ENCODE measurements at regions not wholly inside any gene's neighbourhood (a gene's known extent, or its start where the extent isn't known, plus 50 kb on each side); places are given as distances from the start of the nearest gene placed in this dataset.

DNA sequence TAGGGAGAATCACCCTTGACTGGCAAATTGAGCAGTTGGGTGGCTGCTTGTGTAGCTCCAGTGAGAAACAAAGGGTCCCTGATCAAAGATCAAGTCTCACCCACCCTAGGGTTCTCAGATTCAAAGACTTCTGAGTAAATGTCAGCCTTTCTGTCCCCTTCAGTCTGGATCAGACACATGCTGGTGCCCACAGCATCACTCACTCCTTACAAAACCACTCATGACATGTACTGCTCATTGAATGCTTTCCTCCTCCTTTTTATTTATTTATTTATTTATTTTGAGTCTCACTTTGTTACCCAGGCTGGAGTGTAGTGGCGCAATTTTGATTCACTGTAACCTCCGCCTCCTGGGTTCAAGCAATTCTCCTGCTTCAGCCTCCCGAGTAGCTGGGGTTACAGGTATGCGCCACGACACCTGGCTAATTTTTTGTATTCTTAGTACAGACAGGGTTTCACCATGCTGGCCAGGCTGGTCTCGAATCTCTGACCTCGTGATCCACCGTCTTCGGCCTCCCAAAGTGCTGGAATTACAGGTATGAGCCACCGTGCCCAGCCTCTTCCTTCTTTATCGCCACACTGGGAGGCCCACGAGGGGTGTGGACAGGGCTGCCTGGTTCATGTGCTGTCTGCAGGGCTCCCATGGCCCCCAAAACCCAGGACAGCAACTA, 462.0 kb upstream of the MAF start:
- no peaks in the 10 kb centered on the region for H3K9me3 Mint-ChIP-seq
- H3K27me3 Mint-ChIP-seq: no peaks in the 10 kb centered on the region
- H3K4me1 Mint-ChIP-seq: no peaks in the 10 kb centered on the region
- H3K4me3 Mint-ChIP-seq: no peak overlapping the region
- no peak for DNase-seq
- H3K27ac Mint-ChIP-seq: no peak overlapping the region
- CTCF ChIA-PET: no interaction called here
- no peaks in the 10 kb centered on the region for H3K36me3 Mint-ChIP-seq

- Mint-ChIP-seq H3K4me3 (no peak overlapping the region), H3K27ac (no peak overlapping the region), H3K36me3 (no peaks in the 10 kb centered on the region), H3K4me1 (no peaks in the 10 kb centered on the region), H3K27me3 (no peaks in the 10 kb centered on the region), H3K9me3 (no peaks in the 10 kb centered on the region)
- CTCF ChIA-PET: no interaction called here
- no peak for DNase-seq
Measured at GRCh38 chr16:80060470-80060869, 459.9 kb upstream of the MAF start.

DNA sequence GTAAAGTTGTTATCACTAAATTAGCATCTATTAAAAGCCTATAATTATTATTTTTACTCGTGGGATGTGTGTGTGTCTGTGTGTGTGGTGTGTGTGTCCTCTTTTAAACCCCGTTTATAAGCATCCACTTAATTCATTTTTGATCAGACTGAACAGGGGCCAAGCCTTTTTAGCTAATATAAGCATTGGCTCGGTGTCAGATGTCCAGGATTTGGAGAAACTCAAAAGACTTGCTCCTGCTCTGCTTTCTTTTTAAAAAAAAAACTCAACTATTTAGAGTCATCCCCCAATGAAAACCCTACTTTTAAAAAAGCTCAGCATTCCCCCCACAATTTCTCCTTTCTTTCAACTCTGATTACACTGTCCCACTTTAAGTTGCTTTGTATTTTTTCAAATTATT, 459.3 kb upstream of the MAF start:
- H3K27ac Mint-ChIP-seq: no peak overlapping the region
- H3K9me3 Mint-ChIP-seq: no peaks in the 10 kb centered on the region
- DNase-seq: no peak
- H3K4me3 Mint-ChIP-seq: no peak overlapping the region
- no peaks in the 10 kb centered on the region for H3K36me3 Mint-ChIP-seq
- H3K4me1 Mint-ChIP-seq: no peaks in the 10 kb centered on the region
- H3K27me3 Mint-ChIP-seq: no peaks in the 10 kb centered on the region
- CTCF ChIA-PET: no interaction called here

GRCh38 chr16:80058214-80058613, 457.7 kb upstream of the MAF start:
- no peaks in the 10 kb centered on the region for H3K27me3 Mint-ChIP-seq
- H3K9me3 Mint-ChIP-seq: no peaks in the 10 kb centered on the region
- H3K27ac Mint-ChIP-seq: no peak overlapping the region
- CTCF ChIA-PET: interaction anchor here (0.7 kb wide), 1 partner anchor 356 kb away, joined by 3 read pairs; no protein-coding TSS in a partner anchor
- H3K4me3 Mint-ChIP-seq: no peak overlapping the region
- H3K36me3 Mint-ChIP-seq: no peaks in the 10 kb centered on the region
- no peaks in the 10 kb centered on the region for H3K4me1 Mint-ChIP-seq
- DNase-seq: no peak

DNA sequence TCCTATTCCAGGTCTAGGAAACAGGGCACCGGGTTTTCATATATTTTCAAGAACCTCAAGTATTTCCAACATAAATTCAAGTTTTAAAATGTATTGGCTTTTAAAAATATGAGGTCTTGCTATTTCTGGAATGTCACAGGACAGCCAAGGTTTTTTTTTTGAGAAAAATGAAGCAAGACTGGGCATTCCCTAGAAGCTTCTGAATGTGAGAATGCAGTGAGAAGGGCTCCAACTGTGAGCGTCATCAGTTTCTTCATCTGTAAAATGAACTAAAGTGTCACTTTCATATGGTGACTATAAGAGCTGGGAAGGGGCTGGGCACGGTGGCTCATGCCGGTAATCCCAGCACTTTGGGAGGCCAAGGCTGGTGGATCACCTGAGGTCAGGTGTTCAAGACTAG, 455.8 kb upstream of the MAF start:
- H3K9me3 Mint-ChIP-seq: no peaks in the 10 kb centered on the region
- H3K27me3 Mint-ChIP-seq: no peaks in the 10 kb centered on the region
- no peak overlapping the region for H3K27ac Mint-ChIP-seq
- H3K4me1 Mint-ChIP-seq: no peaks in the 10 kb centered on the region
- no peak for DNase-seq
- H3K36me3 Mint-ChIP-seq: no peaks in the 10 kb centered on the region
- CTCF ChIA-PET: no interaction called here
- no peak overlapping the region for H3K4me3 Mint-ChIP-seq

DNA sequence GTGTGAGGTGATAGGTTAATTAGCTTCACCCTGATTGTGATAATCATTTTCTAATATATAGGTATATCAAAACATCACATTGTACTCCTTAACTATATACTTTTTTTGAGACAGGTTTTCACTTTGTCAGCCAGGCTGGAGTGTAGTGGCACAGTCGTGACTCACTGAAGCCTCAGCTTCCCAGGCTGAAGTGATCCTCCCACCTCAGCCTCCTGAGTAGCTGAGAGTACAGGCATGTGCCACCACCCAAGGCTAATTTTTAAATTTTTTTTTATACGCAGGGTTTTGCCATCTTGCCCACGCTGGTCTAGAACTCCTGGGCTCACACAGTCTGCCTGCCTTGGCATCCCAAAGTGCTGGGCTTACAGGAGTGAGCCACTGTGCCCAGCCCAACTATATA, 455.3 kb upstream of the MAF start:
- no peak overlapping the region for H3K4me3 Mint-ChIP-seq
- DNase-seq: no peak
- CTCF ChIA-PET: no interaction called here
- H3K27me3 Mint-ChIP-seq: no peaks in the 10 kb centered on the region
- no peak overlapping the region for H3K27ac Mint-ChIP-seq
- H3K36me3 Mint-ChIP-seq: no peaks in the 10 kb centered on the region
- no peaks in the 10 kb centered on the region for H3K4me1 Mint-ChIP-seq
- no peaks in the 10 kb centered on the region for H3K9me3 Mint-ChIP-seq

DNA sequence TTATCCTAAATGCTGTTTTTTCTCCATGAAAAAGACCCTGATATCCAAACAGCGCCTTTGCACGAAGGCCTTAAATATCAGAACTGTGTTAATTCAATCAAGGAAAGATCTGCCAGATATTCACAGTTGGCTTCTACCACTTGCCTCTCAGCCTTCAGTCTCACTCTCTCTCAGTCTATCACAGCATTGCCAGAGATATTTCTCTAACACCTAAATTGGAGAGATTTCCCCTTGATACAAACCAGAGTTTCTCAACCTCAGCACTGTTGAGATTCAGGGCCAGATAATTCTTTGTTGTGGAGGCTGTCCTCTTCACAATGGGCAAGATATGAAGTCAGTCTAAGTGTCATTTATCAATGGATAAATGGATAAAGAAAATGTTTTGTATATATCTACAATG, 454.1 kb upstream of the MAF start:
- no peak for DNase-seq
- H3K36me3 Mint-ChIP-seq: no peaks in the 10 kb centered on the region
- no peaks in the 10 kb centered on the region for H3K9me3 Mint-ChIP-seq
- H3K4me1 Mint-ChIP-seq: no peaks in the 10 kb centered on the region
- H3K27ac Mint-ChIP-seq: no peak overlapping the region
- CTCF ChIA-PET: no interaction called here
- H3K4me3 Mint-ChIP-seq: no peak overlapping the region
- no peaks in the 10 kb centered on the region for H3K27me3 Mint-ChIP-seq

GRCh38 chr16:80051040-80051439, 450.5 kb upstream of the MAF start:
- H3K27ac Mint-ChIP-seq: no peak overlapping the region
- no peak for DNase-seq
- no peaks in the 10 kb centered on the region for H3K36me3 Mint-ChIP-seq
- CTCF ChIA-PET: no interaction called here
- no peaks in the 10 kb centered on the region for H3K9me3 Mint-ChIP-seq
- no peaks in the 10 kb centered on the region for H3K4me1 Mint-ChIP-seq
- no peaks in the 10 kb centered on the region for H3K27me3 Mint-ChIP-seq
- H3K4me3 Mint-ChIP-seq: no peak overlapping the region

- DNase-seq: no peak
- Mint-ChIP-seq H3K4me1 (no peaks in the 10 kb centered on the region), H3K4me3 (no peak overlapping the region), H3K9me3 (peaks cover 2% of the 10 kb centered on the region), H3K36me3 (no peaks in the 10 kb centered on the region), H3K27ac (no peak overlapping the region), H3K27me3 (no peaks in the 10 kb centered on the region)
- CTCF ChIA-PET: no interaction called here
Measured at GRCh38 chr16:80048250-80048649, 447.7 kb upstream of the MAF start.

- no peak overlapping the region for H3K4me3 Mint-ChIP-seq
- CTCF ChIA-PET: no interaction called here
- no peak overlapping the region for H3K27ac Mint-ChIP-seq
- H3K36me3 Mint-ChIP-seq: no peaks in the 10 kb centered on the region
- H3K4me1 Mint-ChIP-seq: no peaks in the 10 kb centered on the region
- H3K9me3 Mint-ChIP-seq: peaks cover 4% of the 10 kb centered on the region
- no peaks in the 10 kb centered on the region for H3K27me3 Mint-ChIP-seq
- no peak for DNase-seq
Measured at GRCh38 chr16:80047842-80048241, 447.3 kb upstream of the MAF start.

- DNase-seq: no peak
- Mint-ChIP-seq H3K4me1 (no peaks in the 10 kb centered on the region), H3K27me3 (no peaks in the 10 kb centered on the region), H3K36me3 (no peaks in the 10 kb centered on the region), H3K4me3 (no peak overlapping the region), H3K27ac (no peak overlapping the region), H3K9me3 (peaks cover 4% of the 10 kb centered on the region)
- CTCF ChIA-PET: no interaction called here
Measured at GRCh38 chr16:80046848-80047247, 446.3 kb upstream of the MAF start.

DNA sequence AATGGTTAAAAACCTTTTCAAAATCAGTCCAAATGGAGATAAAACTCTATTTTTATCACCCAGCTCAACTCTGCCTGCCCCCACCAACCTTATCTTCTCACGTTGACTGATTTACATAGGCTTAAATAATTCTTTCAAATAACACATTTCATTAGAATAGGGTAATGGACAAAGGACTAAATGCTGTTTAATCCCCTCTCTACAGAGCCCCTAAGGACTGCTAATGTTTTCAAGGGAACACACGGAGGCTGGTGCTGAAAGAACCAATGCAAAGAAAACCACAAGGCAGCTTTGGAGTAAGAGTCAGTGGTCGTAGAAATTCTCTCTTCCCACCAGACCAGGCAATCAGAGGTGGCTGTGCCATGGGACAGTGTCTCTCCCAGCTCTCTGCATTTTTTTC, 445.7 kb upstream of the MAF start:
- H3K27ac Mint-ChIP-seq: no peak overlapping the region
- H3K4me3 Mint-ChIP-seq: no peak overlapping the region
- CTCF ChIA-PET: no interaction called here
- H3K4me1 Mint-ChIP-seq: no peaks in the 10 kb centered on the region
- no peak for DNase-seq
- no peaks in the 10 kb centered on the region for H3K27me3 Mint-ChIP-seq
- H3K9me3 Mint-ChIP-seq: peaks cover 4% of the 10 kb centered on the region
- H3K36me3 Mint-ChIP-seq: no peaks in the 10 kb centered on the region

DNA sequence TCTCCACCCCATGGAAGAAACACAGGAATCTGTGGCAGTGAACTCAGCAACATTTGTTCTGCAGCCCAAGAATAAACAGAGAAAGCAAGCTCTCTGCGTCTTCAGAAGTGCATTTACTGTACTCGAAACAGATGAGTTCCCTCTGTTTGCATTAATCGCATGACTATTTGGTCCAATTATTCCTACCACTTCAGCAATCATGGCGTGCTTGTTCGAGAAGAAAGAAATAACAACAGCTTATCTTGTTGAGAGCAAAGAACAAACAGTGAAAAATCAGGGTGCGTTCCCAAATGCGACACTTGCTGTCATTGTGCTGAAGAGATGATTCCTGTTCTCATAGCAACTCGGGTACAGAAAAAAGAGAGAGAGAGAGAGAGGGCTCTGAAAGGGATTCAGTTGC, 445.3 kb upstream of the MAF start:
- no peak for DNase-seq
- H3K36me3 Mint-ChIP-seq: no peaks in the 10 kb centered on the region
- H3K9me3 Mint-ChIP-seq: peaks cover 4% of the 10 kb centered on the region
- CTCF ChIA-PET: no interaction called here
- no peak overlapping the region for H3K4me3 Mint-ChIP-seq
- no peaks in the 10 kb centered on the region for H3K27me3 Mint-ChIP-seq
- H3K4me1 Mint-ChIP-seq: no peaks in the 10 kb centered on the region
- no peak overlapping the region for H3K27ac Mint-ChIP-seq

GRCh38 chr16:80041410-80041809, 440.9 kb upstream of the MAF start:
- Mint-ChIP-seq H3K4me3 (no peak overlapping the region), H3K27me3 (no peaks in the 10 kb centered on the region), H3K27ac (no peak overlapping the region), H3K9me3 (peaks cover 4% of the 10 kb centered on the region), H3K4me1 (no peaks in the 10 kb centered on the region), H3K36me3 (no peaks in the 10 kb centered on the region)
- DNase-seq: no peak
- CTCF ChIA-PET: no interaction called here

- Mint-ChIP-seq H3K9me3 (peaks cover 4% of the 10 kb centered on the region), H3K27me3 (no peaks in the 10 kb centered on the region), H3K36me3 (no peaks in the 10 kb centered on the region), H3K4me3 (no peak overlapping the region), H3K27ac (no peak overlapping the region), H3K4me1 (no peaks in the 10 kb centered on the region)
- CTCF ChIA-PET: no interaction called here
- no peak for DNase-seq
Measured at GRCh38 chr16:80040814-80041213, 440.3 kb upstream of the MAF start.

GRCh38 chr16:80040413-80040812, 439.9 kb upstream of the MAF start:
- Mint-ChIP-seq H3K9me3 (peaks cover 4% of the 10 kb centered on the region), H3K27me3 (no peaks in the 10 kb centered on the region), H3K4me1 (no peaks in the 10 kb centered on the region), H3K36me3 (no peaks in the 10 kb centered on the region), H3K4me3 (no peak overlapping the region), H3K27ac (no peak overlapping the region)
- no peak for DNase-seq
- CTCF ChIA-PET: no interaction called here

Measured in activated naive CD4-positive, alpha-beta T cell treated with anti-CD3 and anti-CD28 coated beads, Interleukin-2, amount 10 ng/mL, durations not matched to agents 7 days and 5 days (primary cell).